Liver (tissue), 8 donors: ENCODE measurements at regions not wholly inside any gene's neighbourhood (a gene's known extent, or its start where the extent isn't known, plus 50 kb on each side); places are given as distances from the start of the nearest gene placed in this dataset.

Experiments used
- DNase-seq: peaks from one replicate; pipeline ENCODE4 v3.0.0-alpha.2; 2017; ENCODE audit warnings: low spot score
- H3K27ac ChIP-seq, 2 donors: one replicate each; pipeline ENCODE4 v1.7.0; 2013; ENCODE audit warnings: inconsistent platforms in 2 of 2, low read length in 2 of 2, control low read depth in 1 of 2, low read depth in 1 of 2, mild to moderate bottlenecking in 1 of 2
- H3K27me3 ChIP-seq, 4 donors: one replicate each; pipeline versions ENCODE4 v1.6.1 to v1.7.0; 2013; ENCODE audit warnings: low read length in 3 of 4, inconsistent platforms in 1 of 4, mild to moderate bottlenecking in 1 of 4, moderate library complexity in 1 of 4; ENCODE audit not compliant: control insufficient read depth in 4 of 4, insufficient read depth in 4 of 4
- H3K36me3 ChIP-seq, 4 donors: one replicate each; pipeline versions ENCODE4 v1.6.1 to v1.7.0; 2013; ENCODE audit warnings: low read length in 3 of 4, mild to moderate bottlenecking in 3 of 4, low read depth in 1 of 4, moderate library complexity in 1 of 4; ENCODE audit not compliant: control insufficient read depth in 4 of 4, insufficient read depth in 3 of 4
- H3K4me1 ChIP-seq, 4 donors: one replicate each; pipeline versions ENCODE4 v1.6.1 to v1.7.0; 2013; ENCODE audit warnings: low read length in 3 of 4, mild to moderate bottlenecking in 3 of 4, moderate library complexity in 1 of 4; ENCODE audit not compliant: control insufficient read depth in 4 of 4, insufficient read depth in 4 of 4
- H3K4me3 ChIP-seq, 3 donors: one replicate each; pipeline versions ENCODE4 v1.6.1 to v1.7.0; 2013; ENCODE audit warnings: low read length in 3 of 3, control low read depth in 1 of 3, low read depth in 1 of 3, mild to moderate bottlenecking in 1 of 3
- H3K9ac ChIP-seq, 2 donors: one replicate each; pipeline ENCODE4 v1.7.0; 2013; ENCODE audit warnings: low read length in 2 of 2, mild to moderate bottlenecking in 2 of 2, moderate library complexity in 2 of 2, control low read depth in 1 of 2, low read depth in 1 of 2
- H3K9me3 ChIP-seq, 4 donors: one replicate each; pipeline versions ENCODE4 v1.6.1 to v1.7.0; 2013; ENCODE audit warnings: low read length in 3 of 4; ENCODE audit not compliant: control insufficient read depth in 4 of 4
- ATF3 ChIP-seq: IDR thresholded peaks from 2 replicates; pipeline ENCODE4 v1.6.1; 2016; ENCODE audit warnings: antibody characterized with exemption
- CTCF ChIP-seq: fragments of 150-350 bp; IDR thresholded peaks from 2 replicates; pipeline ENCODE4 v1.5.1; 2017; ENCODE audit warnings: improper control_type of control experiment, low read depth, low read length; ENCODE audit not compliant: missing input control
- EGR1 ChIP-seq, 2 donors: IDR thresholded peaks; 2 replicates each; pipeline ENCODE4 v1.6.1; 2016 to 2018; ENCODE audit warnings: antibody characterized with exemption in 2 of 2, low read depth in 2 of 2
- FOXA1 ChIP-seq: IDR thresholded peaks from 2 replicates; pipeline ENCODE4 v1.6.1; 2016; ENCODE audit warnings: antibody characterized with exemption
- FOXA2 ChIP-seq: IDR thresholded peaks from 2 replicates; pipeline ENCODE4 v1.6.1; 2016; ENCODE audit warnings: antibody characterized with exemption
- GABPA ChIP-seq, 2 donors: IDR thresholded peaks in 1 of 2; conservative IDR thresholded peaks in 1 of 2; 2 replicates each; pipeline ENCODE4 v1.6.1; 2016; ENCODE audit warnings: antibody characterized with exemption in 2 of 2, mild to moderate bottlenecking in 1 of 2, moderate library complexity in 1 of 2
- HNF4A ChIP-seq, 2 donors: conservative IDR thresholded peaks; 2 replicates each; pipeline ENCODE4 v1.6.1; 2016; ENCODE audit warnings: antibody characterized with exemption in 2 of 2, mild to moderate bottlenecking in 2 of 2
- JUND ChIP-seq, 2 donors: IDR thresholded peaks; 2 replicates each; pipeline ENCODE4 v1.6.1; 2016; ENCODE audit warnings: antibody characterized with exemption in 2 of 2
- MAX ChIP-seq: IDR thresholded peaks from 2 replicates; pipeline ENCODE4 v1.6.1; 2016; ENCODE audit warnings: antibody characterized with exemption
- RAD21 ChIP-seq, 2 donors: IDR thresholded peaks; 2 replicates each; pipeline ENCODE4 v1.6.1; 2016; ENCODE audit warnings: antibody characterized with exemption in 2 of 2, mild to moderate bottlenecking in 2 of 2
- REST ChIP-seq: IDR thresholded peaks from 2 replicates; pipeline ENCODE4 v1.6.1; 2016; ENCODE audit warnings: antibody characterized with exemption, mild to moderate bottlenecking
- SP1 ChIP-seq: IDR thresholded peaks from 2 replicates; pipeline ENCODE4 v1.6.1; 2018; ENCODE audit warnings: antibody characterized with exemption, mild to moderate bottlenecking
- YY1 ChIP-seq: IDR thresholded peaks from 2 replicates; pipeline ENCODE4 v1.6.1; 2016; ENCODE audit warnings: antibody characterized with exemption, mild to moderate bottlenecking
- ZBTB33 ChIP-seq: IDR thresholded peaks from 2 replicates; pipeline ENCODE4 v1.6.1; 2016; ENCODE audit warnings: antibody characterized with exemption
- WGBS: extraction: QIAGEN DNeasy Blood & Tissue Kit; methylation state at CpG from one replicate; pipeline ENCODE4 v1.1.7; 2013; 5-methylcytosine and 5-hydroxymethylcytosine counted together
- donor health status: healthy.
- donor health status: healthy.
- donor health status: healthy.
- donor health status: healthy.
- donor health status: healthy.

GRCh38 chr9:99425923-99426842 is 204.1 kb downstream of the SEC61B start:
- peaks cover 0 to 2% (median 0%) of the 10 kb centered on the region in 4 donors for H3K9me3 ChIP-seq
- WGBS = 30% methylated on average over 1 of the region's 1 CpG

GRCh38 chr9:99427260-99427659 is 205.2 kb downstream of the SEC61B start:
- Histone ChIP-seq H3K36me3 (no peaks in the 10 kb centered on the region), H3K27me3 (no peaks in the 10 kb centered on the region), H3K27ac (no peak overlapping the region), H3K9ac (no peak overlapping the region), H3K9me3 (peaks cover 0 to 2% (median 0%) of the 10 kb centered on the region in 4 donors), H3K4me1 (no peaks in the 10 kb centered on the region), H3K4me3 (no peak overlapping the region)
- DNase-seq = no peak
- TF ChIP-seq SP1 (no peak), RAD21 (IDR thresholded peaks at IDR 0.05) (no peak), FOXA2 (no peak), GABPA (IDR thresholded peaks at IDR 0.05 in 1 of 2, conservative IDR thresholded peaks at IDR 0.05 in 1 of 2) (no peak), ATF3 (no peak), ZBTB33 (no peak)

More at GRCh38 chr9:99425923-99426842, 204.1 kb downstream of the SEC61B start:
- Histone ChIP-seq H3K4me3 (no peak overlapping the region), H3K36me3 (no peaks in the 10 kb centered on the region), H3K4me1 (no peaks in the 10 kb centered on the region), H3K9ac (no peak overlapping the region), H3K27ac (no peak overlapping the region), H3K27me3 (no peaks in the 10 kb centered on the region)
- no peak for DNase-seq
- TF ChIP-seq GABPA (IDR thresholded peaks at IDR 0.05 in 1 of 2, conservative IDR thresholded peaks at IDR 0.05 in 1 of 2) (no peak), FOXA2 (no peak), EGR1 (IDR thresholded peaks at IDR 0.05; ENCODE audit: low read depth in 2 of 2) (no peak), YY1 (no peak), RAD21 (IDR thresholded peaks at IDR 0.05) (no peak), REST (no peak)

GRCh38 chr9:99430301-99430700 is 208.2 kb downstream of the SEC61B start:
- Histone ChIP-seq H3K9me3 (peaks cover 0 to 2% (median 0%) of the 10 kb centered on the region in 4 donors), H3K4me3 (no peak overlapping the region), H3K27me3 (no peaks in the 10 kb centered on the region), H3K36me3 (no peaks in the 10 kb centered on the region), H3K4me1 (no peaks in the 10 kb centered on the region), H3K27ac (no peak overlapping the region), H3K9ac (no peak overlapping the region)
- DNase-seq = no peak
- 89% methylated on average over 2 of the region's 2 CpGs for WGBS
- no peak for TF ChIP-seq FOXA1
- TF ChIP-seq YY1 = no peak
- no peak for TF ChIP-seq HNF4A (conservative IDR thresholded peaks at IDR 0.05)
- TF ChIP-seq CTCF = no peak
- no peak for TF ChIP-seq ZBTB33
- TF ChIP-seq MAX = no peak
- no peak for TF ChIP-seq EGR1 (IDR thresholded peaks at IDR 0.05; ENCODE audit: low read depth in 2 of 2)
- TF ChIP-seq JUND (IDR thresholded peaks at IDR 0.05) = no peak
- TF ChIP-seq ATF3 = no peak
- TF ChIP-seq FOXA2 = no peak
